ENCODE measurements at regions not wholly inside any gene's neighbourhood (a gene's known extent, or its start where the extent isn't known, plus 50 kb on each side); places are given as distances from the start of the nearest gene placed in this dataset.

GRCh38 chr3:163450698-163451097 lies 1627.6 kb downstream of the SI start:
- DNase-seq (no peak), ATAC-seq (no peak)
- no peak overlapping the region for H3K4me3 ChIP-seq
- no peaks in the 10 kb centered on the region for H3K4me1 ChIP-seq
- H3K36me3 ChIP-seq, result no peaks in the 10 kb centered on the region
- no peaks in the 10 kb centered on the region for H3K9me3 ChIP-seq
- no peak for TF ChIP-seq CTCF (IDR thresholded peaks at IDR 0.05)
- intact Hi-C loops (cut with DNase I), result no loop called here
- no peak overlapping the region for H3K27ac ChIP-seq
- no peaks in the 10 kb centered on the region for H3K27me3 ChIP-seq (ENCODE audit: low read depth)

GRCh38 chr3:163438760-163439159 lies 1639.5 kb downstream of the SI start:
- intact Hi-C loops (cut with DNase I), result no loop called here
- H3K36me3 ChIP-seq, result no peaks in the 10 kb centered on the region
- H3K27me3 ChIP-seq (ENCODE audit: low read depth), result no peaks in the 10 kb centered on the region
- ATAC-seq, result no peak
- no peaks in the 10 kb centered on the region for H3K4me1 ChIP-seq
- no peak for TF ChIP-seq CTCF (IDR thresholded peaks at IDR 0.05)
- no peak overlapping the region for H3K4me3 ChIP-seq
- no peaks in the 10 kb centered on the region for H3K9me3 ChIP-seq
- H3K27ac ChIP-seq, result no peak overlapping the region
- no peak for DNase-seq

GRCh38 chr3:163422671-163423070 lies 1655.6 kb downstream of the SI start:
- DNase-seq (no peak), ATAC-seq (no peak)
- Histone ChIP-seq H3K27ac (no peak overlapping the region), H3K4me1 (no peaks in the 10 kb centered on the region), H3K36me3 (no peaks in the 10 kb centered on the region), H3K4me3 (no peak overlapping the region), H3K9me3 (no peaks in the 10 kb centered on the region), H3K27me3 (ENCODE audit: low read depth) (no peaks in the 10 kb centered on the region)
- no peak for TF ChIP-seq CTCF (IDR thresholded peaks at IDR 0.05)
- intact Hi-C loops (cut with DNase I), result no loop called here

- Histone ChIP-seq H3K4me1 (no peaks in the 10 kb centered on the region), H3K27ac (no peak overlapping the region), H3K9me3 (no peaks in the 10 kb centered on the region), H3K4me3 (no peak overlapping the region), H3K36me3 (no peaks in the 10 kb centered on the region), H3K27me3 (ENCODE audit: low read depth) (no peaks in the 10 kb centered on the region)
- DNase-seq, result no peak
- intact Hi-C loops (cut with DNase I), result no loop called here
- no peak for TF ChIP-seq CTCF (IDR thresholded peaks at IDR 0.05)
- no peak for ATAC-seq
These were observed 1686.7 kb downstream of the SI start for GRCh38 chr3:163391407-163392181.

- no peak for DNase-seq
- Histone ChIP-seq H3K27ac (no peak overlapping the region), H3K9me3 (no peaks in the 10 kb centered on the region), H3K36me3 (no peaks in the 10 kb centered on the region), H3K4me3 (no peak overlapping the region), H3K27me3 (ENCODE audit: low read depth) (no peaks in the 10 kb centered on the region), H3K4me1 (no peaks in the 10 kb centered on the region)
- no peak for ATAC-seq
- intact Hi-C loops (cut with DNase I), result no loop called here
- TF ChIP-seq CTCF (IDR thresholded peaks at IDR 0.05), result no peak
These were observed 1693.9 kb downstream of the SI start for GRCh38 chr3:163384383-163384782.

Measured in lower lobe of right lung (tissue), 2 donors.